ENCODE measurements at regions not wholly inside any gene's neighbourhood (a gene's known extent, or its start where the extent isn't known, plus 50 kb on each side); places are given as distances from the start of the nearest gene placed in this dataset.
"Not testable (repeated sequence)": the region's sequence is repeated elsewhere in the genome, so short reads cannot be mapped to it uniquely, and the experiment has no call there.

DNA sequence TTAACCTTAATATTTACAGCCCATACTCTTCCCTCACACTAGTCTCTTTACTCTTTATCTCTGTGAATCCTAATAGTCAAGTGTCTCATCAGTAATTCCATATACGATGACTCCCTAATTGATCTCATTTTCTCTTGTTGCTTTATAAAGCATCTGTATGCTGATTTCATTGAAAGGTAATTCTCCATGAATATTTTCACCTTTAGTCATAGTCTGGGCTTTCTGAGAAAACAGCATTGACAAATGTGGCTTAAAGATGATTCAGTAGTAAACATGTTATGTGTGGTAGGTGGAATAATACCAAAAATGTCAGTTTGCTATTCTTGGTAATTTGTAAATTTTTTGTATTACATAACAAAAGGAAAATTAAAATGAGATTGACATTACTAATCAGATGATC is 1176.5 kb downstream of the NCAM2 start:
- TF ChIP-seq, protein P1, sequence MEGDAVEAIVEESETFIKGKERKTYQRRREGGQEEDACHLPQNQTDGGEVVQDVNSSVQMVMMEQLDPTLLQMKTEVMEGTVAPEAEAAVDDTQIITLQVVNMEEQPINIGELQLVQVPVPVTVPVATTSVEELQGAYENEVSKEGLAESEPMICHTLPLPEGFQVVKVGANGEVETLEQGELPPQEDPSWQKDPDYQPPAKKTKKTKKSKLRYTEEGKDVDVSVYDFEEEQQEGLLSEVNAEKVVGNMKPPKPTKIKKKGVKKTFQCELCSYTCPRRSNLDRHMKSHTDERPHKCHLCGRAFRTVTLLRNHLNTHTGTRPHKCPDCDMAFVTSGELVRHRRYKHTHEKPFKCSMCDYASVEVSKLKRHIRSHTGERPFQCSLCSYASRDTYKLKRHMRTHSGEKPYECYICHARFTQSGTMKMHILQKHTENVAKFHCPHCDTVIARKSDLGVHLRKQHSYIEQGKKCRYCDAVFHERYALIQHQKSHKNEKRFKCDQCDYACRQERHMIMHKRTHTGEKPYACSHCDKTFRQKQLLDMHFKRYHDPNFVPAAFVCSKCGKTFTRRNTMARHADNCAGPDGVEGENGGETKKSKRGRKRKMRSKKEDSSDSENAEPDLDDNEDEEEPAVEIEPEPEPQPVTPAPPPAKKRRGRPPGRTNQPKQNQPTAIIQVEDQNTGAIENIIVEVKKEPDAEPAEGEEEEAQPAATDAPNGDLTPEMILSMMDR (IDR thresholded peaks at IDR 0.05; ENCODE audit: control extremely low read depth, extremely low read depth, low read depth, missing control alignments): no peak
- DNase-seq (ENCODE audit: extremely low spot score): no peak
- ChIA-PET POLR2A (no interaction called here), CTCF (no interaction called here)

DNA sequence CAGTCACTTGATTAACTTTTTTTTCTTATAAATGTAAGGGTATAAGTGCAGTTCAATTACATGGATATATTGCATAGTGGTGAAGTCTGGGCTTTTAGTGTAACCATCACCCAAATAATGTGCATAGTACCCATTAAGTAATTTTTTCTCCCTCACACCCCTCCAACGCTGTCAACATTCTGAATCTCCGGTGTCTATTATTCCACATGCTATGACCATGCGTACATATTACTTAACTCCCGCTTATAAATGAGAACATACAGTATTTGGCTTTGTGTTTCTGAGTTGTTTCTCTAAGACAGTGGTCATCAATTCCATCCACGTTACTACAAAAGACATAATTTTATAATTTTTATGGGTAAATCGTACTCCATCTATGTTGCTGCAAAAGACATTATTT is 1191.1 kb downstream of the NCAM2 start:
- POLR2A ChIA-PET: no interaction called here
- CTCF ChIA-PET: no interaction called here
- no peak for DNase-seq (ENCODE audit: extremely low spot score)
- TF ChIP-seq, protein P1 (IDR thresholded peaks at IDR 0.05; ENCODE audit: control extremely low read depth, extremely low read depth, low read depth, missing control alignments): no peak

DNA sequence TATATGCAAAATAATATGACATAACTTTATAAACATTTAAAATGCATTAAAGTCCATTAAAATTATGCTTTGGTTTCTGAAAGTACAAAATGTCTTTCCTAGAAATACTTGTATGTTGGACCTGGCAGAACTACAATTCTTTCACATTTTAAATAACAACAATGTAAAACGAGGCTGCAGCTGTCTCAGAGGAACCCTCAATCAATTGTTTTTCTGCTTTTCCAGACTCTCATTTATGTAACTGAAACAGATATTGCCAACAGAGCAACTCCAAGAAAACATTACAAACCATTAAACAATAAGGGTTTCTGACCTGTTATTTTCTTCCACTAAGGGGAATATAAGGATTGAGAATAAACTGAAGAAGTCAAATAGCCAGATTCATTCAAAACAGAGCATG is 1193.4 kb downstream of the NCAM2 start:
- CTCF ChIA-PET: no interaction called here
- DNase-seq (ENCODE audit: extremely low spot score): no peak
- POLR2A ChIA-PET: no interaction called here

DNA sequence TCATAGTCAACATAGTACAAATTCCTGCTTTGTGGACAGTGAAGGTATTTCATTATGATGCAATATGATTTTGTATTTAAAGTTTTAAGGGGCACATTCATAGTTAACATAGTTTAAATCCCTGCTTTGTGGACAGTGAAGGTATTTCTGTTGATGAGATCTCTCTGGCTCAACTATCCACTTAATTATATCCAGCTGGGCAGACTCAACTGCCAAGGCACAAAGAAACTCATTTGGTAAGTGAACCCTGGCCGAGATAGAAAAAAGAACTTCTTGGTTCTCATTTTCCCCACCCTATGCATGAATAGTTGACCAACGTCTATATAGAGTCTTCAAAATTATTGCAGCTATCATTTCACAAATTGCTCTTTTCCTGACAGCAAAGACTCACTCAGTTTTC is 1194.6 kb downstream of the NCAM2 start:
- ChIA-PET POLR2A (no interaction called here), CTCF (no interaction called here)

More for the DNA sequence above, 1193.4 kb downstream of the NCAM2 start:
- TF ChIP-seq, protein P1 (IDR thresholded peaks at IDR 0.05; ENCODE audit: control extremely low read depth, extremely low read depth, low read depth, missing control alignments): no peak

DNA sequence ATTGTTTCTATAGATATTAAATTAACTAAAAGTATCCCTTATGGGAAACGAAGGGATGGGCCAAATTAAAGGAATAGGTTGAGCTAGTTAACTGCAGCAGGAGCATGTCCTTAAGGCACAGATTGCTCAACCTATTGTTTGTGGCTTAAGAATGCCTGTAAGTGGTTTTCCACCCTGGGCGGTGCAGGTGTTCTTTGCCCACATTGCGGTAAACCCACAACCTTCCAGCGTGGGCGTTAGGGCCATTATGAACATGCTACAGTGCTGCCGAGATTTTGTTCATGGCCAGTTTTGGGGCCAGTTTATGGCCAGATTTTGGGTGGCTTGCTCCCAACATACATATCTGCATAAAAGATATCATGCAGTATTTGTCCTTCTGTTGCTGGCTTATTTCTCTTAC is 1196.8 kb downstream of the NCAM2 start:
- CTCF ChIA-PET; POLR2A ChIA-PET; DNase-seq (ENCODE audit: extremely low spot score): not testable (repeated sequence)

More for the DNA sequence above, 1194.6 kb downstream of the NCAM2 start:
- TF ChIP-seq, protein P1 (IDR thresholded peaks at IDR 0.05; ENCODE audit: control extremely low read depth, extremely low read depth, low read depth, missing control alignments): no peak
- no peak for DNase-seq (ENCODE audit: extremely low spot score)

DNA sequence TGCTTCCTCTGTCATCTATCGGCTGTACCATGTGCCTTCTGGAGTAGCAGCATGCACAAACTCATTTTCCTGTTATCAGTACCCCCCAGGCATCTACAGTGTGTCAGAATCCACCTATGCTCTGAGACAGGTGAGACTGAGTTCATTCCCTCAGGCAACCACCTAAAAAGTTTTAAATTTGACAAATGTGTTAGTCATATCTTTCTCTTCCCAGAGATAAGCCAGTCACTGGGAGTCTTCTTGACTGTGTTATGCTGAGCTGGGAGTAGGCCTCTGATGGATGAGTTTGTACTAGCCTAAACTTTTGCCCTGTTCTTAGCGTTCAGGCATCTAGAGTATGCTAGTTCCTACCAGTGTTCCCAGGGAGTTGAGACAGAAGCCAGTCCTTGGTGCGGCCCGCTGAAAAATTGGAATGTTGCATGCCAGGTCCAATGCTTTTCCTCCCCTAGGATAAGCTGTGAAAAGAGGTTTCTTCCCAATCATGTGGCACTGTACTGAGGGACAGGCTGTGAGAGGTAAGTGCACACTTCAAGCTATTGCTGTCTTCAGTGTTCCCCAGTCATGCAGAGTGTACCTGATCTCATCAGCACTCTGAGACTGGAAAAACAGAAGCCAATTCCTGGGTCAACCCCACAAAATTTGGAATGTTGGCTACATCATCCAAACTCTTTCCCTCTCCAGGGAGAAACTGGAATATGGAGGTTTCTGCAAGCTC is 1202.3 kb downstream of the NCAM2 start:
- DNase-seq (ENCODE audit: extremely low spot score): no peak
- POLR2A ChIA-PET: no interaction called here
- TF ChIP-seq, protein P1 (IDR thresholded peaks at IDR 0.05; ENCODE audit: control extremely low read depth, extremely low read depth, low read depth, missing control alignments): no peak
- CTCF ChIA-PET: no interaction called here

DNA sequence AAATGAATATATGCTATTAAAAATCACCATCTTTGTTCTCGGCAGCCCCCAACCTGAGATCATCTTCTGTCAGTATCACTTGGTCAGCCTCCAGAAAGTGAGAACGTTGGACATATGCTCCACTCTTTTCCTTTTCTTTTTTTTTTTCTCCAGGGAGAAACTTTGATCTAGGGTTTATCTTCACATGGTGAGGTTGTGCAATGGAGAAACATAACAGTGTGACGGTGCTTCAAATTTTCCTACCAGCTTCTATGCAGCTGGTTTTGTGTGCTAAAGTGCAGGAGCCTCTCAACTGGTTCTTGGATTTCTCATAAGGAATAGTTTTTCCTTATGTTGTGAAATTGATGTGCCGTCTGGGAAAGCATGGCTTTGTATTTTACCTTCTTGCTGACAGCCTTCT is 1202.9 kb downstream of the NCAM2 start:
- TF ChIP-seq, protein P1 (IDR thresholded peaks at IDR 0.05; ENCODE audit: control extremely low read depth, extremely low read depth, low read depth, missing control alignments): no peak
- ChIA-PET CTCF (no interaction called here), POLR2A (no interaction called here)

More for the DNA sequence above, 1202.9 kb downstream of the NCAM2 start:
- DNase-seq (ENCODE audit: extremely low spot score): no peak
